H9 (cell line): ENCODE measurements at regions not wholly inside any gene's neighbourhood (a gene's known extent, or its start where the extent isn't known, plus 50 kb on each side); places are given as distances from the start of the nearest gene placed in this dataset.

Experiments
- DNase-seq: peaks from one replicate; pipeline ENCODE4 v3.0.0-alpha.2; 2017
- H2AFZ ChIP-seq: one replicate; pipeline ENCODE4 v1.6.1; 2013; ENCODE audit warnings: mild to moderate bottlenecking, low read length, control low read depth, moderate library complexity
- H2AK5ac ChIP-seq: 2 replicates; pipeline ENCODE4 v1.6.1; 2013; ENCODE audit warnings: low read length, control low read depth, mixed read lengths; ENCODE audit not compliant: insufficient read length
- H2BK120ac ChIP-seq: one replicate; pipeline ENCODE4 v1.6.1; 2013; ENCODE audit warnings: low read depth, mild to moderate bottlenecking, low read length, control low read depth, inconsistent platforms; ENCODE audit not compliant: poor library complexity, severe bottlenecking
- H2BK12ac ChIP-seq: 2 replicates; pipeline ENCODE4 v1.6.1; 2013; ENCODE audit warnings: low read length, control low read depth, mixed read lengths, low read depth; ENCODE audit not compliant: insufficient read length
- H2BK15ac ChIP-seq: 2 replicates; pipeline ENCODE4 v1.6.1; 2013; ENCODE audit warnings: low read depth, low read length, control low read depth
- H2BK20ac ChIP-seq: one replicate; pipeline ENCODE4 v1.6.1; 2013; ENCODE audit warnings: low read depth, mild to moderate bottlenecking, low read length, control low read depth, inconsistent platforms; ENCODE audit not compliant: poor library complexity, severe bottlenecking
- H2BK5ac ChIP-seq: 2 replicates; pipeline ENCODE4 v1.6.1; 2013; ENCODE audit warnings: low read length, control low read depth, mixed read lengths; ENCODE audit not compliant: insufficient read length
- H3K14ac ChIP-seq: 2 replicates; pipeline ENCODE4 v1.6.1; 2013; ENCODE audit warnings: low read length, control low read depth; ENCODE audit not compliant: insufficient read depth
- H3K18ac ChIP-seq: 2 replicates; pipeline ENCODE4 v1.6.1; 2013; ENCODE audit warnings: low read depth, mild to moderate bottlenecking, mixed read lengths, low read length, control low read depth; ENCODE audit not compliant: insufficient read length
- H3K23ac ChIP-seq: 2 replicates; pipeline ENCODE4 v1.6.1; 2013; ENCODE audit warnings: low read length, control low read depth, mixed read lengths, low read depth; ENCODE audit not compliant: insufficient read length
- H3K23me2 ChIP-seq: 2 replicates; pipeline ENCODE4 v1.6.1; 2013; ENCODE audit warnings: low read depth, mild to moderate bottlenecking, mixed read lengths, low read length, control low read depth; ENCODE audit not compliant: insufficient read length, poor library complexity, severe bottlenecking
- H3K27ac ChIP-seq: 2 replicates; pipeline ENCODE4 v1.5.1; 2013; ENCODE audit warnings: low read length, control low read depth, mixed read lengths, low read depth; ENCODE audit not compliant: insufficient read length
- H3K27me3 ChIP-seq: 2 replicates; pipeline ENCODE4 v1.6.1; 2013; ENCODE audit warnings: low read length, control low read depth, inconsistent platforms; ENCODE audit not compliant: insufficient read depth
- H3K4ac ChIP-seq: 2 replicates; pipeline ENCODE4 v1.6.1; 2013; ENCODE audit warnings: low read depth, mild to moderate bottlenecking, control low read depth, inconsistent platforms, low read length, moderate library complexity
- H3K4me1 ChIP-seq: 2 replicates; pipeline ENCODE4 v1.6.1; 2013; ENCODE audit warnings: low read length, control low read depth, inconsistent platforms; ENCODE audit not compliant: insufficient read depth
- H3K4me2 ChIP-seq: 2 replicates; pipeline ENCODE4 v1.6.1; 2013; ENCODE audit warnings: low read length, control low read depth, mixed read lengths; ENCODE audit not compliant: insufficient read length, insufficient read depth
- H3K56ac ChIP-seq: 2 replicates; pipeline ENCODE4 v1.6.1; 2013; ENCODE audit warnings: low read depth, mild to moderate bottlenecking, mixed read lengths, low read length, control low read depth; ENCODE audit not compliant: insufficient read length
- H3K79me1 ChIP-seq: 2 replicates; pipeline ENCODE4 v1.6.1; 2013; ENCODE audit warnings: low read depth, mild to moderate bottlenecking, moderate library complexity, low read length, control low read depth, inconsistent platforms; ENCODE audit not compliant: insufficient read depth, poor library complexity, severe bottlenecking
- H3K79me2 ChIP-seq: 2 replicates; pipeline ENCODE4 v1.6.1; 2013; ENCODE audit warnings: low read length, control low read depth, inconsistent platforms; ENCODE audit not compliant: insufficient read depth
- H3K9ac ChIP-seq: 2 replicates; pipeline ENCODE4 v1.6.1; 2013; ENCODE audit warnings: low read length, control low read depth, mixed read lengths; ENCODE audit not compliant: insufficient read length; ENCODE audit errors: extremely low read depth
- H3K9me3 ChIP-seq: one replicate; pipeline ENCODE4 v1.6.1; 2013; ENCODE audit warnings: low read depth, low read length, inconsistent platforms; ENCODE audit not compliant: control insufficient read depth
- H3T11ph ChIP-seq: one replicate; pipeline ENCODE4 v1.6.1; 2013; ENCODE audit warnings: mild to moderate bottlenecking, low read length, control low read depth, inconsistent platforms
- H4K20me1 ChIP-seq: one replicate; pipeline ENCODE4 v1.6.1; 2013; ENCODE audit not compliant: control insufficient read depth, insufficient read length, insufficient read depth
- H4K5ac ChIP-seq: 2 replicates; pipeline ENCODE4 v1.6.1; 2013; ENCODE audit warnings: low read depth, mild to moderate bottlenecking, mixed read lengths, low read length, control low read depth; ENCODE audit not compliant: insufficient read length
- H4K8ac ChIP-seq: replicated peaks from 2 replicates; pipeline ENCODE4 v1.6.1; 2013; ENCODE audit warnings: low read length, control low read depth, mixed read lengths, low read depth; ENCODE audit not compliant: insufficient read length
- H4K91ac ChIP-seq: 2 replicates; pipeline ENCODE4 v1.6.1; 2013; ENCODE audit warnings: low read depth, mild to moderate bottlenecking, moderate library complexity, mixed read lengths, low read length, control low read depth; ENCODE audit not compliant: insufficient read length
- H3K27ac Mint-ChIP-seq, 3 experiments: 2 replicates in 2 of 3; 3 replicates in 1 of 3; pipeline ENCODE4 v1.8.0; 2020 to 2021; ENCODE audit warnings: mixed read lengths in 3 of 3, mild to moderate bottlenecking in 1 of 3, moderate library complexity in 1 of 3
- H3K27me3 Mint-ChIP-seq: 2 replicates; pipeline ENCODE4 v1.8.0; 2021; ENCODE audit warnings: low read depth, mild to moderate bottlenecking, moderate library complexity, mixed read lengths
- H3K36me3 Mint-ChIP-seq, 3 experiments: 2 replicates in 2 of 3; 3 replicates in 1 of 3; pipeline ENCODE4 v1.8.0; 2020 to 2021; ENCODE audit warnings: low read depth in 3 of 3, mixed read lengths in 3 of 3; ENCODE audit not compliant: insufficient read depth in 1 of 3
- H3K4me1 Mint-ChIP-seq, 2 experiments: 2 replicates each; pipeline ENCODE4 v1.8.0; 2020; ENCODE audit warnings: mixed read lengths in 2 of 2
- H3K4me3 Mint-ChIP-seq, 2 experiments: 2 replicates in 1 of 2; 3 replicates in 1 of 2; pipeline ENCODE4 v1.8.0; 2020 to 2021; ENCODE audit warnings: mild to moderate bottlenecking in 2 of 2, mixed read lengths in 2 of 2, moderate library complexity in 1 of 2
- H3K9me3 Mint-ChIP-seq, 2 experiments: 2 replicates in 1 of 2; 3 replicates in 1 of 2; pipeline ENCODE4 v1.8.0; 2020; ENCODE audit warnings: mild to moderate bottlenecking in 2 of 2, mixed read lengths in 2 of 2, moderate library complexity in 1 of 2
- WGBS: extraction: QIAGEN DNeasy Blood & Tissue Kit; methylation state at CpG from one replicate; pipeline ENCODE4 v1.1.7; 2013; ENCODE audit warnings: missing lambda C conversion rate, low lambda C conversion rate, mixed read lengths; ENCODE audit not compliant: insufficient read length; ENCODE audit errors: extremely low coverage; 5-methylcytosine and 5-hydroxymethylcytosine counted together
- TF ChIP-seq, protein P1 (sequence below): fragments of 200-600 bp; sonication (generic); conservative IDR thresholded peaks from 3 replicates; pipeline ENCODE4 v1.8.0; 2021; ENCODE audit warnings: antibody characterized with exemption, mild to moderate bottlenecking

DNA sequence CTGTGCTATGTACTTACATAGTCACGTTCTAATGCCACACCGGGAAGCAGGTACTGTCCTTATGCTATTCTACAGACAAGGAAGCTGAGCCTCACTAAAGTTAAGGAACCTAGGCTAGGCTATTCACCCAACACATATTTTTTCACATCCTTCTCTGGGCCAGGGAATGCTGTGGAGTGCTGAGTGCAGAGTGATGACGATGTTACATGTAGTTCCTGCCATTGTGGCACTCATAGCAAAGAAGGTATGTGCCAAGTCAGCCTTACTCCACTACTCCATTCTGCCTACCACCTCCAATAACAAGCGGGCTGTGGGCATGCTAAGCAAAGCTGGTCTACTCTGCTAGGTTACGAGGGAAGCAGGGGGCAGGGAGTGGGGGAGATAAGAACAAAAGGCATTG is 69.8 kb upstream of the SLC25A26 start:
- Histone ChIP-seq H3K27ac (no peak overlapping the region), H3T11ph (no peak overlapping the region), H2BK5ac (no peak overlapping the region), H2BK120ac (no peak overlapping the region), H3K14ac (no peak overlapping the region), H4K5ac (no peak overlapping the region), H3K4me1 (no peaks in the 10 kb centered on the region), H4K91ac (no peak overlapping the region), H2AK5ac (no peak overlapping the region), H3K23ac (no peak overlapping the region), H3K79me1 (no peaks in the 10 kb centered on the region), H3K56ac (no peak overlapping the region), H3K9me3 (no peaks in the 10 kb centered on the region), H2BK12ac (no peak overlapping the region), H2BK15ac (no peak overlapping the region), H2BK20ac (no peak overlapping the region), H3K27me3 (no peaks in the 10 kb centered on the region), H3K9ac (no peak overlapping the region), H3K4ac (no peak overlapping the region), H4K20me1 (no peaks in the 10 kb centered on the region), H2AFZ (no peak overlapping the region), H3K18ac (no peak overlapping the region), H4K8ac (no peak overlapping the region), H3K4me2 (no peak overlapping the region), H3K23me2 (no peaks in the 10 kb centered on the region), H3K79me2 (no peaks in the 10 kb centered on the region)
- Mint-ChIP-seq H3K4me1 (peaks cover 12 to 16% of the 10 kb centered on the region in 2 experiments), H3K36me3 (no peaks in the 10 kb centered on the region), H3K4me3 (no peak overlapping the region), H3K27me3 (no peaks in the 10 kb centered on the region; the same call in none of the 2 replicates), H3K9me3 (no peaks in the 10 kb centered on the region), H3K27ac (no peak overlapping the region)
- no peak for DNase-seq
- no CpG with 5 or more reads among the region's 5 CpGs for WGBS
- TF ChIP-seq, protein P1, sequence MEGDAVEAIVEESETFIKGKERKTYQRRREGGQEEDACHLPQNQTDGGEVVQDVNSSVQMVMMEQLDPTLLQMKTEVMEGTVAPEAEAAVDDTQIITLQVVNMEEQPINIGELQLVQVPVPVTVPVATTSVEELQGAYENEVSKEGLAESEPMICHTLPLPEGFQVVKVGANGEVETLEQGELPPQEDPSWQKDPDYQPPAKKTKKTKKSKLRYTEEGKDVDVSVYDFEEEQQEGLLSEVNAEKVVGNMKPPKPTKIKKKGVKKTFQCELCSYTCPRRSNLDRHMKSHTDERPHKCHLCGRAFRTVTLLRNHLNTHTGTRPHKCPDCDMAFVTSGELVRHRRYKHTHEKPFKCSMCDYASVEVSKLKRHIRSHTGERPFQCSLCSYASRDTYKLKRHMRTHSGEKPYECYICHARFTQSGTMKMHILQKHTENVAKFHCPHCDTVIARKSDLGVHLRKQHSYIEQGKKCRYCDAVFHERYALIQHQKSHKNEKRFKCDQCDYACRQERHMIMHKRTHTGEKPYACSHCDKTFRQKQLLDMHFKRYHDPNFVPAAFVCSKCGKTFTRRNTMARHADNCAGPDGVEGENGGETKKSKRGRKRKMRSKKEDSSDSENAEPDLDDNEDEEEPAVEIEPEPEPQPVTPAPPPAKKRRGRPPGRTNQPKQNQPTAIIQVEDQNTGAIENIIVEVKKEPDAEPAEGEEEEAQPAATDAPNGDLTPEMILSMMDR: no peak
